HG02981 (cell line): ENCODE measurements at regions not wholly inside any gene's neighbourhood (a gene's known extent, or its start where the extent isn't known, plus 50 kb on each side); places are given as distances from the start of the nearest gene placed in this dataset.

Experiments
- ATAC-seq: cut with Tn5 transposase; IDR thresholded peaks from one replicate; pipeline ENCODE4 v1.9.1; 2021; ENCODE audit warnings: mild to moderate bottlenecking, moderate library complexity; ENCODE audit not compliant: unreplicated experiment

DNA sequence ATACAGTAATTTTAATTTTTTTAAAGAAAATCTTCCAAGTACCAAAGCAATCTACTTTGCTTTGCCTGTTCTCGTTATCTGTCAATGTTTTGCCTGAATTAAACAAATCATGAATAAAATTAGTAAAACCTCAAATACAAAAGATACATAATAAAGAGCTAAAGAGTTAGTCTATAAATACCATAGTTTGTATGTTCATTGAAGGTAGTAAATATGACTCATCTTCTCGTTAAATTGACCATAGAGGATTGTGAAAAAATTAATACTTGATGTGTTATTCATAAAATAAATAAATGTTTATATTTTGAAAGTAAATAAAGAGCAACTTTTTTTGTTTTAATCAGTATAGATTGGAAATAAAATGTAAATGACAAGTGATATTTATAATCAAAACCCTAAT, 246.5 kb upstream of the PLSCR5 start:
- ATAC-seq: no peak

GRCh38 chr3:146845361-146845760, 240.2 kb upstream of the PLSCR5 start:
- no peak for ATAC-seq

DNA sequence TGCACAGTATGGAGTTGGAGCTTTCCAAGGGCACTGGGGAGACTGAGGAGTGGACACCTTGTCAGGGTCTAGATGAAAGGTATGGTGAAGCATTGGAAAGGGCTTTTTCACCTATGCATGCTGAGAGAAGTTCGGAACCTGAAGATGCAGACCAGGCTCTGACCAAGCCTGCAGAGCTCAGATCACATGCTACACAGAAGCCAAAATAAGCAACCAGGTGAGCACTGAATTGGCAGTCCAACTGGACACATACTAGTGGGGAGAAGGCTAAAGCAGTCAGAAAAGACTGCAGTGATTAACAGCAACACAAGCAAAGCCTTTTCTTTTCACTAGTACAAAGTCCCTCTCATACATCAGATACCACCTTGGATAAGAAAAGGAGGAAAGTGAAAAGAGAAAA, 238.3 kb upstream of the PLSCR5 start:
- no peak for ATAC-seq

DNA sequence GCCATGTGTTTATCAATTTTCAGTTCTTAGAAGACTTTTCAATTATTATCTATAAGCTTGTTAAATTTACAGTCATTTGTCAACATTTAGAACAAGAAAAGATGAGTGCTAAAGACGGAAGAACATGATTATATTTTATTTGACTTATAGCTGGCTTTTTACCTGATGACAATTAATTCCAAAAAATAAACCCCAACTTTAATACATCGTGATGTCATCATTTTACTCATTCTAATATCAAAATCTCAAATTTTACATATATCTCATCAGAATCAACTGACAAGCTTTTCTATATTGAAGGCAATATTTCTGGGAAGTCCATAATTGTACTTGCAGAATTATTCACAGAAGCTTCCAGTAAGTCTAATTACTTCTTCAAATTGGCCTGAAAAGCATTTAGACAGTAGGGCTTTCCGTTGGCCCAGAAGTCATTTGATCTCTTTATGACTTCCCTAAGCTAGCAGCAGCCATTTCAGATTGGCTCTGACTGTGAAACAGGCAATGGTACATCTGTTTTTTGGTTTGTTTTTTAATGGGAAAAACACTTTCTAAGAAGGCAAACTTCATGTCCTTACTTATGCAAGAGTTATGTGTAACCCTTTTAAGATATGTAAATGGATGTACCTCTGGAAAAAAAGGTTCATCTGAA, 234.7 kb upstream of the PLSCR5 start:
- no peak for ATAC-seq

DNA sequence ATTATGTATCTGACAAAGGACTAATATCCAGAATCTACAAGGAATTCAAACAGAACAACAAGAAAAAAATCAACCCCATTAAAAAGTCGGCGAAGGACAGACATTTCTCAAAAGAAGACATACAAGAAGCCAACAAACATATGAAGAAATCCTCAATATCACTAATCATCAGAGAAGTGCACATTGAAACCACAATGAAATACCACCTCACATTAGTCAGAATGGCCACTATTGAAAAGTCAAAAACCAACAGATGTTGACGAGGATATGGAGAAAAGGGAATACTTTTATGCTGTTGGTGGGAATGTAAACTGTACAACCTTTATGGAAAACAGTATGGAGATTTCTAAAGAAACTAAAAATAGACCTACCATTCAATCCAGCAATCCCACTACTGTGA, 233.1 kb upstream of the PLSCR5 start:
- ATAC-seq: no peak

DNA sequence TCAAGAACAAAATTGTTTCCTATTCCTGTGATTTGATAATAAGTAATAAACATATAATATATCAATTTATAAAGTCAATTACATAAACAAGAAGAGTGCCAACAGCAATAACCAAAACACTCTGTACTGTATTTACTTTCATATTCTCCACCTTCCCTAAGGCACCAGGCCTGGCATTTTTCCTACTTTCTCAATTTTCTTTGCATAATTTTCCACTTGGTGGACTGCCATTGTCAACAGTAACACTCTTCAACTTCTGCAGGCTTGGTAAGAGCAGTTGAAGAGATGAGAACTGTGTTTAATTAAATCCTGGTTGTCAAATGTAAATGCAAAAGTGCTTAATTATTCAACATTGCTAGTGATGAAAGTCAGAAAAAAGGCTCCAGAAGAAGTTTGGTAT, 229.8 kb upstream of the PLSCR5 start:
- ATAC-seq: no peak

- ATAC-seq: no peak
Observed at GRCh38 chr3:146832857-146833458, 227.8 kb upstream of the PLSCR5 start.

GRCh38 chr3:146831659-146832058, 226.5 kb upstream of the PLSCR5 start:
- no peak for ATAC-seq

DNA sequence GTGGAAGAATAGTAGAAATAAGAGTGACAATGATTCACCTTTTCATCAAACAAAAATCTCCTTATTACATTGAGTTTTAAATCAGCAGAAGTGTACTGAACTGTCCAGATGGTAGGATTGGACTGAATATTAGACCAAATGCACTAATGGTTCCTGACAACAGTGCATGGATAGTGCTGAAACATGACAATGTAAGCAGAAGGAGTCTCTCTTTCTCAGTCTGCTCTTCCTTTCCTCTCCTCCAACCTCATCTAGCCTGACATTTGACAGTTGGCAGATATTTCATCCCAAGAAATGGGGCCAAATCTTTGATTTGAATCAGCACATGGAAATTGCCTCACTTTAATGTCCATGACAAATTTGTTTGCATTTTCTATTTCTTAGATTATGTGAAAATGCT, 225.1 kb upstream of the PLSCR5 start:
- no peak for ATAC-seq

DNA sequence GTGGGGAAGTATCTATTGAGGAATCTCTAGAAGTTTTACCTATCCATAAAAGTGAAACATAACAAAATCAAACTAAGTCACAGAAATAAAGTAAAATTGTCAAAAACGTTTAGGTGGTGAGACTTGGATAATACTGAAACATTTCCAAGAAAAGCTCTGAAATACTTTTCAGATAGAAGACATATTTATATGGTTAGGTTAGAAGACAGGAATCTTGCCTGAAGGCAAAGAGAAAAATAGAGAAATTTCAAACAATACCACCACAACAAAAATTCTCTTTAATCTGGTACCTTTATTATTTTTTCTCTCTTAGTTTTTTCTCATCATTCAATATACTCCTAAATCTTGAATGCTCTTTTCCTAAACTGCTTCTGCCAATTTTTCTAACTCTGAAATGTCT, 222.7 kb upstream of the PLSCR5 start:
- ATAC-seq: no peak

DNA sequence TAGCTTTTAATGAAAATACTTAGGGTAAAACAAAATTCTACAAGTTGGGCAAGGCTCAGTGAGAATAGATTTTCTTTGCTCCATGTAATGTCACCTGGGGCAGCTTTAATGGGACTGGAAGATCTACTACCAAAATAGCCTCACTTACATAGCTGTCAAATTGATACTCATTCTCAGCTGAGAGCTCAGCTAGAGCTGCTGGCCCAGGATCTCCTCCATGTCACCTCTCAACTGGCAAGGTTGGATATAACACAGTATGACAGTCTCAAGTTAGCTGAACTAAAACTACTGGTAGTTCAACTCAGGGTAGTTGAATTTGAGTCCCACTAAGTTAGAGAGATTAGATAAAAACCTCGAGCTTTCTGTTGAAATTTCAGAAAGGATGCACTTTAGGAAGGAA, 218.5 kb upstream of the PLSCR5 start:
- ATAC-seq: no peak

DNA sequence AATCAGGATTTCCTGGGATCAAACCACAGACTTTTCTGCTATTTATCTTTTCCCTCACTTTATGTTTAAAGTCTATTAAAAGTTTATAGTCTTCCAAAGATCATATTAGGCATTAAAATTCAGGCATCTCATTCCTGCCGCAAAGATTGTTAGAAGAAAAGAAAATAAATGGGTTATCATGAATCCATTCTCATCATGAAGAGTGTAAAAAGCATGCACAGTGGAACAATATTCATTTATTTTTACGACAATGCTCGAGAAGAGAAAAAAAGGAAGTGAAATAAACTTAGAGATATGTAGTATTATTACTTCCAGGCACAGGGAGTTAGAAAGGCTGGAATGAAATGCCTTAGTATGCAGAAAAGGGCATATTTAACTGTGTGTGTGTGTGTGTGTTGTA, 213.7 kb upstream of the PLSCR5 start:
- ATAC-seq: no peak

- ATAC-seq: no peak
Observed at GRCh38 chr3:146818301-146818700, 213.2 kb upstream of the PLSCR5 start.

DNA sequence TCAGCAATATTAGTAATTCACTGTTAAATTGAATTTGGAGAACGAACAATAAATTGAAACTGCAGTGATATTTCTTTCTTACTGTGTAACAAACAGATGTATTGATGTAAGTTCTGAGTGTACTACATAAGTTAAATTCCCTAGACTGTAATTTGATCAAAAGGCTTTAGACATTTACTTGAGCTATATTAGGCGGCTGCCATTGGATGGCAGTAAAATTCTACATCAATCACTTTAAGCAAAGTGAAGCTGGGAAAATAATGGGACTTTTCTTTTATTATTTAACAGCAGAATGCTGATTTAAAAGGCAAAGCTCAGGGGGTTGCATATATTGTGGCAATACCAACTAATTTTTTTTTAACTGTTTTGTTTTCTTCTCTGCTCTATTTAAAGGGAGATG, 212.6 kb upstream of the PLSCR5 start:
- no peak for ATAC-seq

DNA sequence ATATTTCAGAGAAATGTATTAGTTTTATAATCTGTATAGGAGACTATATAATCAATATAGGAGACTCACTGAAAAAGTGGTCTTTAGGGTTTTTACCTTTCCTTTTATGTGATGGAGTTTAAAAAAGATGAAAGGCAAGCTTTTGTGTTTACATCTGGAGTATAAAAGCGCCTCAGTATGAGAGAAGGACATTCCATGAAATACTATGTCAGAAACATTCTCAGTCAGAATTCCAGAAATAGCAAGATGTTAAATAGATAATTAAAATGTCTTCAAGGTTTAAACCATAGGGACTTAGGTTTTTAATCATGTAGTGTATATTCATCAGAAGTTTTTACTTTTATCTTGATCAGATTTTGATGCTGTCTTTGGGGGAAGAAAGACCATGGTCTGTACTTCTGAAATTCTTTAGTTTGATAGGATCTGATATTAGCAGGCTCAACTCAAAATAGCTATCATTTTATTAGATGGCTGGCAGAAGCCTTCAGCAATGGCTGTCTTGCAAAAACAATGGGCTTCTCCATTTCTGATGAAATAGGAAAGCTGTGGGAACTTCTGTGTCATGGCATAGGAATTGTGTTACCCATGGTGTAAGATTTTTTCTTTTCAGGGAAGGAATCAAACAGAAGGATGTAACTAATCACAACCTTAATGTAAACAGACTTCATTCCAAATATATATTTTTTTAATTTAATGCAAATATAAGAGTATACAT, 209.6 kb upstream of the PLSCR5 start:
- no peak for ATAC-seq

DNA sequence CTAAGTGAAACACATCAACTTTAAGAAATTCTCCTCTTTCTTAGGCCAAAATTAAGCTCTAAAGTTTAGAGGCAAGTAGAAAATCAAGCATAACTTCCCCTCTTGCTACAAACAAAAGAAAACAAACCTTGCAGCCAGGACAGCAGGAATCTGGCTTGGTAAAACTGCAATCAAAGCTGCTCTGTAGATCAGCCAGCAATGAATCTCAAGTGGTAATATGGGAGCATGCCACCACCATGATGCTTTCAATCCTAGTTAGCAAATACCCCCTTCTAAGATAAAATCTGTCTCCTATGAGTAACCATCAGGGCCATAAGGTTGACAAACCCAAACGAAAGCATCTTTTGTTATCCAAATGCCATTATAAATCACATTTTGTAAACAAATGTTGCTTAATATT, 208.3 kb upstream of the PLSCR5 start:
- no peak for ATAC-seq

GRCh38 chr3:146803745-146804144, 198.6 kb upstream of the PLSCR5 start:
- no peak for ATAC-seq

DNA sequence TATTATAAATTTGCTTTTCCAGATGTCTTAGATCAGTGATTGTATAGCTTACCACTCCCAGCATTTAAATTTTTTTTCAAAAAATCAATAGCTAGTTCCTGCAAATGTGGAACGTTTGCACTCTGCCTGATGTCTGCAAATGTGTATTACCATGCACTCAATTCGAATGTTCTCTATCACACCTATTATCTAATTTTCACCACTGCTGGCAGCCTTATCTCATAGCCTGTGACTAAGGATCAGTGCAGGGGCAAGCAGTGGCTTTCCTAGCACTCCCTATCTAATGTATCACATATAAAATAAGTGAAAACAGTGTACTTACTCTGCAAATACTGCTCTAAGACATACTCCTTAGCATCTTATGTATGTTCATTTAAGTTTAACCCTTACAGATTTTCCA, 196.3 kb upstream of the PLSCR5 start:
- no peak for ATAC-seq

DNA sequence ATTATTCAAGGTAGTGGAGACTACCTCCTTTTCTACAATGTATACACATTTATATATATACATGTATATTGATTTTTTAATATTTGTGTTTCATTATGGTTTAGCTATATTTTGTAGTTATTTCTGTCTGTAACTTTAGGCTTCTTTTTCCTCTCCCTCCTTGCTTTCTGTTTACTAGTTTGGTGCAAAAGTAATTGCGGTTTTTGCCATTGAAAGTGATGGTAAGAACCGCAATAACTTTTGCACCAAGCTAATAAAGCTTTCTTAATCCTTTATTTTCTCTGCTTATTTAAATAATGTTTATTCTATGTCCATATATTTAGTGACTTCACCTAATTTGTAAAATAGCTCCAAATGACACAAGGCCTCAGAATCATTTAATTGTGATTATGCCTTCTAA, 195.3 kb upstream of the PLSCR5 start:
- ATAC-seq: no peak

DNA sequence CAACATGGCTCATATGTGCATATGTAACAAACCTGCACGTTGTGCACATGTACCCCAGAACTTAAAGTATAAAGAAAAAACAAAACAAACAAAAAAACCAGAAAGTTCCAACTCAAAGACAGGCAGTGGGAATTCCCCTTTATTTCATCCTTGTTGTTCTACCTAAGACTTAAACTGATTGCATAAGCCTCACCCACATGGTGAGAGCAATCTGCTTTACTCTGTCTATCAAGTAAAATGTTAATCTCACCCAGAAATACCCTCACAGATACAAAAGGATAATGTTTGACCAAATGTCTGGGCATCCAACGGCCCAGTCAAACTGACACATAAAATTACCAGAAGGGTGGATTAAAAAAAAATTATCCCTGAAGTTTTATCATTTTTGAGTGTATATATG, 190.9 kb upstream of the PLSCR5 start:
- ATAC-seq: no peak

- no peak for ATAC-seq
Observed at GRCh38 chr3:146783446-146783845, 178.3 kb upstream of the PLSCR5 start.

GRCh38 chr3:146781606-146782005, 176.5 kb upstream of the PLSCR5 start:
- no peak for ATAC-seq

DNA sequence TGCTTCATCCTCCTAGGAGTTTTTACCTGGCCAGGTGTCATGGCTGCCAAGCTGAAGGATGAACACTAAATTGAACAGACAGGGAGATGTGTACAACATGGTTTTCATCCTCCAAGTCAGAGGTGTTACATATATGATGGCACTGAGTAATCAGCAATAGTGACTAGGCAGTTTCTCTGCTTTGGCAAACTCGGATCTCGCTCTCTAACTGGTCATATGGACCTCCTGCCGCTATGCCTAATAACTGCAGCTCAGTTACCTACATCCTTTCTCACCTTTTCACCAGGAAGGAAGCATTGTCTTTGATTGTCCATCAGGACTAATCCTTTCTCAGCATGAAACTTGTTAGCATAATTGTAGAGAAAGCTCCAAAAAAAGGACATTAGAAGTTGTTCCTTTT, 175.9 kb upstream of the PLSCR5 start:
- ATAC-seq: no peak
